ENCODE measurements at regions not wholly inside any gene's neighbourhood (a gene's known extent, or its start where the extent isn't known, plus 50 kb on each side); places are given as distances from the start of the nearest gene placed in this dataset.

DNA sequence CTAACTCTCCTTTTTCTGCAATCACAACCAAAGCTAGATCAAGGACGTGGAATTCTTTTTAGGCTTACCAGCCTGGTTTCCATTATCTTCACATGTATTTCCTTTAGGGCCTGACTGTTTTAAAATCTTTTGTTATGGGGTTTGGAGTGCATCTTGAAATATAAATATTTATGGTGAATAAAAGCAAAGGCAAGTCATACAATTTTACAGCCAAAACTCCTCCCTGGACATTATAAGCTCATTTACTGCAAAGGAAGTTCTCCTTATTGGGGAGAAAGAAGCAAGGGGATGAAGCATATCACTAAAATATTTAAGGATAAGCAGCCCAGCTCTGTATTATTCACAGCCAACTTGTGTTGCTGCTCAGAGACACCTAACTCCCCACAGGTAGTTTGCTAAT lies 132.2 kb upstream of the TARS1 start:
- Histone ChIP-seq H3K27ac (ENCODE audit: low read depth in 1 of 2, low read length in 2 of 2) (no peak overlapping the region), H3K4me3 (ENCODE audit: low read length) (no peak overlapping the region), H3K4me1 (ENCODE audit: insufficient read depth, low read length) (no peaks in the 10 kb centered on the region), H3K9me3 (ENCODE audit: control insufficient read depth in 1 of 2, insufficient read depth in 1 of 2, low read length in 2 of 2) (no peaks in the 10 kb centered on the region), H3K27me3 (ENCODE audit: control insufficient read depth in 1 of 2, insufficient read depth in 2 of 2, low read length in 2 of 2) (no peaks in the 10 kb centered on the region), H3K36me3 (ENCODE audit: insufficient read depth, low read length) (no peaks in the 10 kb centered on the region)
- Mint-ChIP-seq H3K4me3 (no peak overlapping the region), H3K27me3 (no peaks in the 10 kb centered on the region), H3K9me3 (no peaks in the 10 kb centered on the region), H3K27ac (no peak overlapping the region), H3K4me1 (ENCODE audit: low read depth) (no peaks in the 10 kb centered on the region), H3K36me3 (ENCODE audit: low read depth) (no peaks in the 10 kb centered on the region)
- ChIA-PET CTCF (no interaction called here), POLR2A (no interaction called here)
- no peak for DNase-seq
- no peak for TF ChIP-seq CTCF (IDR thresholded peaks at IDR 0.05)
- intact Hi-C loops (cut with DNase I, micrococcal nuclease) = no loop called here
- ATAC-seq (ENCODE audit: poor library complexity) = no peak

- TF ChIP-seq CTCF (IDR thresholded peaks at IDR 0.05) = no peak
- intact Hi-C loops (cut with DNase I, micrococcal nuclease) = no loop called here
- no peaks in the 10 kb centered on the region for H3K27me3 ChIP-seq (ENCODE audit: control insufficient read depth in 1 of 2, insufficient read depth in 2 of 2, low read length in 2 of 2)
- no peaks in the 10 kb centered on the region for H3K36me3 Mint-ChIP-seq (ENCODE audit: low read depth)
- no peak overlapping the region for H3K4me3 ChIP-seq (ENCODE audit: low read length)
- H3K4me3 Mint-ChIP-seq = no peak overlapping the region
- H3K27ac Mint-ChIP-seq = no peak overlapping the region
- POLR2A ChIA-PET = no interaction called here
- CTCF ChIA-PET = no interaction called here
- H3K4me1 ChIP-seq (ENCODE audit: insufficient read depth, low read length) = no peaks in the 10 kb centered on the region
- H3K27me3 Mint-ChIP-seq = no peaks in the 10 kb centered on the region
- no peaks in the 10 kb centered on the region for H3K36me3 ChIP-seq (ENCODE audit: insufficient read depth, low read length)
- no peak overlapping the region for H3K27ac ChIP-seq (ENCODE audit: low read depth in 1 of 2, low read length in 2 of 2)
- H3K9me3 Mint-ChIP-seq = no peaks in the 10 kb centered on the region
- no peaks in the 10 kb centered on the region for H3K9me3 ChIP-seq (ENCODE audit: control insufficient read depth in 1 of 2, insufficient read depth in 1 of 2, low read length in 2 of 2)
- ATAC-seq (ENCODE audit: poor library complexity) (no peak), DNase-seq (no peak)
- H3K4me1 Mint-ChIP-seq (ENCODE audit: low read depth) = no peaks in the 10 kb centered on the region
These were observed 131.7 kb upstream of the TARS1 start for GRCh38 chr5:33309068-33309467.

- H3K27me3 ChIP-seq (ENCODE audit: control insufficient read depth in 1 of 2, insufficient read depth in 2 of 2, low read length in 2 of 2) = no peaks in the 10 kb centered on the region
- no peak overlapping the region for H3K27ac ChIP-seq (ENCODE audit: low read depth in 1 of 2, low read length in 2 of 2)
- no peak overlapping the region for H3K4me3 ChIP-seq (ENCODE audit: low read length)
- H3K4me1 Mint-ChIP-seq (ENCODE audit: low read depth) = no peaks in the 10 kb centered on the region
- H3K27ac Mint-ChIP-seq = no peak overlapping the region
- H3K4me1 ChIP-seq (ENCODE audit: insufficient read depth, low read length) = no peaks in the 10 kb centered on the region
- intact Hi-C loops (cut with DNase I, micrococcal nuclease) = no loop called here
- H3K36me3 ChIP-seq (ENCODE audit: insufficient read depth, low read length) = no peaks in the 10 kb centered on the region
- no peaks in the 10 kb centered on the region for H3K9me3 Mint-ChIP-seq
- TF ChIP-seq CTCF (IDR thresholded peaks at IDR 0.05) = no peak
- H3K27me3 Mint-ChIP-seq = no peaks in the 10 kb centered on the region
- ChIA-PET CTCF (no interaction called here), POLR2A (no interaction called here)
- DNase-seq (no peak), ATAC-seq (ENCODE audit: poor library complexity) (no peak)
- H3K4me3 Mint-ChIP-seq = no peak overlapping the region
- no peaks in the 10 kb centered on the region for H3K9me3 ChIP-seq (ENCODE audit: control insufficient read depth in 1 of 2, insufficient read depth in 1 of 2, low read length in 2 of 2)
- no peaks in the 10 kb centered on the region for H3K36me3 Mint-ChIP-seq (ENCODE audit: low read depth)
These were observed 131.0 kb upstream of the TARS1 start for GRCh38 chr5:33309536-33310345.
